ENCODE measurements at regions not wholly inside any gene's neighbourhood (a gene's known extent, or its start where the extent isn't known, plus 50 kb on each side); places are given as distances from the start of the nearest gene placed in this dataset.
A peak's percentile ranks its signal among the peaks of the same experiment; 100 is the strongest.

GRCh38 chr3:182703233-182703632 is 90.1 kb upstream of the ATP11B start:
- no peak for DNase-seq

DNA sequence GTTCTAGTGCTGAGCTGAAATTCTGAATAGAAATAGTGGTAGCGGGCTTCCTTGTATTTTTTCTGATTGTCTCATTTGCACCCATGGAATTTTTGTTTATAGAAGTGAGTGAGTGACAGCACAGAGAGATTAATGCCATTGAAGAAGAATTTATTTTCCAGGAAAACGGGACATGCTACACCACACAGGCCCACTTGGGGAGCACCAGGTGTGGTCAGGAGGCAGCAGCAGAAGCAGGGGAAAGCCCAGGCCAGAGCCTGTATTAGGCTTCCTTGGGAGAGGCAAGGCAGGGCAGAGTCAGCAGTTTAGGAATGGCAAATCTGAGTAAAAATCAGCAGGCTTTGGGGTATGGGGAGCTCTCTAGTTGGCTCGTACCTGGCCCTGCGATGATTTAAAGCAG is 88.4 kb upstream of the ATP11B start:
- no peak for DNase-seq

DNA sequence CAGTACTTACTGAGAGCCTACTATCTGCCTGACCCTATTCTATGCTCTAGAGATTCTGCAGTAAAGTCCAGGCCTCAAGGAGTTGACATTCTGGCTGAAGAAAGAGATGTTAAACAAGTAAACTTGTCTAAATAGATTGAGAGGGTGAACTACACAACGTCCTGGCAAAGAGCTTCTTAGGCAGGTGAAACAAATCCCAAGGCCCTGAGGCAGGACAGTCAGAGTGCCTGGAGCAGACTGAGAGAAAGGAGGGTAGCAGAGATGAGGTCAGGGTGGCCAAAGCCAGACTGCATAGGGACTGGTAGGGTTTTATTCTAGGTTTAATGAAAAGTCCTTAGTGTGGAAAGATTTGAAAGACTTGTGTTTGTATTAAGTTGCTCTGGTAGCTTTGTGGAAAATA is 84.5 kb upstream of the ATP11B start:
- no peak for DNase-seq

- DNase-seq = no peak
Measured at GRCh38 chr3:182709306-182709705, 84.0 kb upstream of the ATP11B start.

GRCh38 chr3:182710557-182711157 is 82.6 kb upstream of the ATP11B start:
- peak; percentile 7 to 47 for DNase-seq

DNA sequence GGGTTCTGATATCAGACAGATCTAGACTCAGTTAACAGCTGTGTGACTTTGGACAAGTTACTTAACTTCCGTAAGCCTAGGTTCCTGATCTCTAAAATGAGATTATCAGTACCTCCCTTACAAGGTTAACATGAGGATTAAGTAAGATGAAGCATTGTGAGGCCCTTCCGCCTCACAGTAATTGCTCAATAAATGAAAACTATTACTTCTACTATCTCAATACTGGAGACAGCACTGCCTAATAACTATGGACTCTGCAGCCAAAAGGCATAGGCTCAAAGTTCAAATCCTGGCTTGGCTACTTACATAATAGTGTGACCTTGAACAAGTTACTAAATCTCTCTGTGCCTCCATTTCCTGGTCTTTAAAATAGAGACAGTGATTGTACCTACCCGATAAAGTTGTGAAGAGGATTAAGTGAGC is 82.0 kb upstream of the ATP11B start:
- peak; percentile 36 to 51 for DNase-seq

- no peak for DNase-seq
Measured at GRCh38 chr3:182711853-182712252, 81.5 kb upstream of the ATP11B start.

- DNase-seq = no peak
Measured at GRCh38 chr3:182713111-182713510, 80.2 kb upstream of the ATP11B start.

- peak; percentile 64 to 72 for DNase-seq
Measured at GRCh38 chr3:182713743-182714517, 79.4 kb upstream of the ATP11B start.

- DNase-seq = no peak
Measured at GRCh38 chr3:182715006-182715405, 78.3 kb upstream of the ATP11B start.

GRCh38 chr3:182716114-182716688 is 77.1 kb upstream of the ATP11B start:
- DNase-seq = no peak

GRCh38 chr3:182717216-182717615 is 76.1 kb upstream of the ATP11B start:
- DNase-seq = no peak

GRCh38 chr3:182722907-182723306 is 70.4 kb upstream of the ATP11B start:
- no peak for DNase-seq

DNA sequence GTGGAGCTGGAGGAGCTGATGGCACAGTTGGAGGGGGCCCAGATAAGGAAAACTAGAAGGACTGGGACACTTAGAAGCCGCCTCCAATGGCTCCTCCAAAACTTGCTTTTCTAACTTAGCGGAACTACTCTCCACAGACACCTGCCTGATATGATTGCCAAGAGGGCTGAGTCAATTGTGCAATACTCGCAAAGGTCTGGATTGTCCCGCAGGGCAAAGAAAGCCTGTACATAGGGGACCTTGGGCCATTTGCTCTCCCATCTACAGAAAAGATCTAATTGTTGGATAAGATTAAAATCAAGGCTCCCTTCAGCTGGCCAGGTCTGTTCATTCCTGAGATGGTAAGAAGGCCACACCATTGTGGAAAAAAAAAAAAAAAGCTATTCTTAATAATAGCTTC is 69.7 kb upstream of the ATP11B start:
- no peak for DNase-seq

- no peak for DNase-seq
Measured at GRCh38 chr3:182725372-182726251, 67.7 kb upstream of the ATP11B start.

DNA sequence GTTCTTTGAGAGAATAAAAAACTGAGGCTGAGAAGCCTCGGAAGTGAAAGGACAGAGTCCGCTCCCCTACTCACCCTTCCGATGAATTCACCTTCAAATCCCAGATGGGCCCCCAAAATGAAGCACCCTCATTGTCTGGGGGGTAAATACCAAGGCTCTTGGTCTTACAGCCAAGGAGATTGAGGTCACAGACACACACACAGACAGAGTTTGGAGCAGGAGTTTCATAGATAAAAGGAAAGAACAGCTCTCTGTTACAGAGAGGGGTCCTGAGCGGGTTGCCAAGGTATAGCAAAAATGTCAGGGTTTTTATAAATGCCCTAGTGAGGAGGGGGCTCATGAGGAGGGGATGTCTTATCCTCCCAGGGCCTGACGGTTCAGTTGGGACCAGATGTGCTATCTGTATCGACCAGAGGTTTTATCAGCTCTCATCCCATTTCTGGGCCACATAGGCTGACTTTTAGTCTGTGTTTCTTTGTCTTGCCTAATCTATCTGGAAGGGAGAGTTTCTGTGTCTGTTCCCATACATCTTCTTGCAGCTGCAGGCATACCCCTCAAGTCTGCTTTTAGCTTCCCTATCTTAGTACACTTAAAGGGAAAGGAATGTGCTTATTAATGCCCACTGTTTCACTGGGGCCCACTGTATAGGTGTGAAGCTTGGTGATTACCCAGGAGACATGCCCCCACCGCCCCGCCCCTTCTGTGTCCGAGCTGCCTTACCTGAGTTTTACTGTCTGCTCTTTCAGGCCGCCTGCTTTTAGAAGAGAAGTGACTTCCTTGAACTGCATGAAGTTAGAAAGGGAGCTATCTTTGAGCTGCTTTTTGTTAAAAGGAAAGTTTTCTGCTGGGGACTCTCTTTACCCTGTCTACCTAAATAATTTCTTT is 66.8 kb upstream of the ATP11B start:
- no peak for DNase-seq

GRCh38 chr3:182728238-182728637 is 65.1 kb upstream of the ATP11B start:
- DNase-seq = no peak

- DNase-seq = no peak
Measured at GRCh38 chr3:182729903-182730674, 63.2 kb upstream of the ATP11B start.

GRCh38 chr3:182730675-182731042 is 62.6 kb upstream of the ATP11B start:
- DNase-seq = no peak

DNA sequence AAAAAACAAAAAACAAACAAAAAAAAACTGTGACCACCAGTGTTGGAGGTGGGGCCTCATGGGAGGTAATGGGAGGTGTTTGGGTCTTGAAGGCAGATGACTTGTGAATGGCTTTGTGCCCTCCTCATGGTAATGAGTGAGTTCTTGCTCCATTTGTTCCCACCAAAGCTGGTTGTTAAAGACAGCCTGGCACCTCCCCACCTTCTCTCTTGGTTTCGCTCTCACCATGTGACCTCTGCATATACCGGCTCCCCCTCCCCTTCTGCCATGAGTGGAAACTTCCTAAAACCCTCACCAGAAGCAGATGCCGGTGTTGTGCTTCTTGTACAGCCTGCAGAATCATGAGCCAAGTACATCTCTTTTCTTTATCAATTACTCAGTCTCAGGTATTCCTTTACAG is 61.5 kb upstream of the ATP11B start:
- no peak for DNase-seq

Measured in inflammatory macrophage (primary cell).